Prostate gland (tissue), 2 donors: ENCODE measurements at regions not wholly inside any gene's neighbourhood (a gene's known extent, or its start where the extent isn't known, plus 50 kb on each side); places are given as distances from the start of the nearest gene placed in this dataset.

Experiments
- DNase-seq: peaks from one replicate; pipeline ENCODE4 v3.0.0-alpha.2; 2019; ENCODE audit warnings: low spot score
- H3K27ac ChIP-seq, 2 donors: fragments of 200-600 bp; sonication (generic); 2 replicates each; pipeline ENCODE4 v1.5.1; 2017 to 2019
- H3K27me3 ChIP-seq: fragments of 200-600 bp; sonication (generic); replicated peaks from 2 replicates; pipeline ENCODE4 v1.5.1; 2019; ENCODE audit not compliant: insufficient read depth
- H3K36me3 ChIP-seq, 2 donors: fragments of 200-600 bp; sonication (generic); 1 replicate in 1 of 2; 2 replicates in 1 of 2; pipeline versions ENCODE4 v1.5.1 to v1.8.1; 2017 to 2019
- H3K4me1 ChIP-seq: fragments of 200-600 bp; sonication (generic); replicated peaks from 2 replicates; pipeline ENCODE4 v1.5.1; 2019
- H3K4me3 ChIP-seq, 2 donors: fragments of 200-600 bp; sonication (generic); 2 replicates each; pipeline ENCODE4 v1.5.1; 2017 to 2019
- H3K9me3 ChIP-seq: fragments of 200-600 bp; sonication (generic); 2 replicates; pipeline ENCODE4 v1.5.1; 2017
- POLR2A ChIP-seq: fragments of 450-650 bp; IDR thresholded peaks from one replicate; pipeline ENCODE4 v1.6.1; 2016; ENCODE audit warnings: antibody characterized with exemption, mild to moderate bottlenecking
- POLR2AphosphoS5 ChIP-seq: sonication (generic); formaldehyde crosslinking; IDR thresholded peaks from one replicate; pipeline ENCODE4 v1.6.1; 2017; ENCODE audit warnings: antibody characterized with exemption
- WGBS: methylation state at CpG from one replicate; pipeline ENCODE4 v1.1.5; 2018; 5-methylcytosine and 5-hydroxymethylcytosine counted together
- intact Hi-C: fragments of 100-400 bp; cut with DNase I; formaldehyde crosslinking; loops from one replicate; pipeline ENCODE4 v1.14.2; 2022
- TF ChIP-seq, protein P1 (sequence below), 4 experiments: fragments of 200-600 bp in 2 of 4; fragments of 450-650 bp in 2 of 4; sonication (generic) in 2 of 4; IDR thresholded peaks; 1 replicate in 3 of 4; 2 replicates in 1 of 4; pipeline ENCODE4 v1.5.1; 2016 to 2019; ENCODE audit warnings: antibody characterized with exemption in 4 of 4, mild to moderate bottlenecking in 2 of 4, moderate library complexity in 2 of 4

DNA sequence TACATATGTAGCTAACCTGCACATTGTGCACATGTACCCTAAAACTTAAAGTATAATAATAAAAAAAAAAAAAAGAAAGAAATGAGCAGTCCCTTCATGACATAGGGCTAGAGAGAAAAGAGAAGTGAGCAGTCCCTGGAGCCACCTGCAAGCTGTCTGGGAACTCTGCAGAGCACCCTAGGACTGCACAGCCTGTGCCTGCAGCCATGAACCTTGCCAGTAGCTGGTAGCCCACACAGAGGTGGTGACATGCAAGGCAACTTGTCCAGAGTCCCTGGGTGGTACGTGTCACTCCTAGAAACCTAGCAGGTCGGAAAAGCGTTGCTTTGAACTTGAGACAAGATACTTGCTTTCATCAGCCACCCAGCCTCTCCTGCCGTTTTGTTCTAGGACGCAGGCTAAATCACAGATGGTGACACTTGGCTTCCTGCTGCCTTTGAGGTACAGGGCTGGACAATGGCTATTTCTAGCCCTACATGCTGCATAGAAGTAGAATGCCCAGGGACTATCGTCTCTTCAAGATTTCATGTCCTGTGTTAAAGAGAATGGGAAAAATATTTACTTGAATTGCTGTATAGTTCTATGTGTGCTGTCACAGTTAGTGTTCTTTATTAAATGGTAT lies 260.9 kb downstream of the LTN1 start:
- WGBS = 85% methylated on average over 6 of the region's 6 CpGs
- H3K36me3 ChIP-seq = no peaks in the 10 kb centered on the region
- H3K27ac ChIP-seq = no peak overlapping the region
- no peak for DNase-seq
- no peak overlapping the region for H3K4me3 ChIP-seq
- intact Hi-C loops = no loop called here
- H3K9me3 ChIP-seq = no peaks in the 10 kb centered on the region
- H3K4me1 ChIP-seq = no peaks in the 10 kb centered on the region
- TF ChIP-seq POLR2AphosphoS5 = no peak
- TF ChIP-seq POLR2A = no peak
- TF ChIP-seq, protein P1, sequence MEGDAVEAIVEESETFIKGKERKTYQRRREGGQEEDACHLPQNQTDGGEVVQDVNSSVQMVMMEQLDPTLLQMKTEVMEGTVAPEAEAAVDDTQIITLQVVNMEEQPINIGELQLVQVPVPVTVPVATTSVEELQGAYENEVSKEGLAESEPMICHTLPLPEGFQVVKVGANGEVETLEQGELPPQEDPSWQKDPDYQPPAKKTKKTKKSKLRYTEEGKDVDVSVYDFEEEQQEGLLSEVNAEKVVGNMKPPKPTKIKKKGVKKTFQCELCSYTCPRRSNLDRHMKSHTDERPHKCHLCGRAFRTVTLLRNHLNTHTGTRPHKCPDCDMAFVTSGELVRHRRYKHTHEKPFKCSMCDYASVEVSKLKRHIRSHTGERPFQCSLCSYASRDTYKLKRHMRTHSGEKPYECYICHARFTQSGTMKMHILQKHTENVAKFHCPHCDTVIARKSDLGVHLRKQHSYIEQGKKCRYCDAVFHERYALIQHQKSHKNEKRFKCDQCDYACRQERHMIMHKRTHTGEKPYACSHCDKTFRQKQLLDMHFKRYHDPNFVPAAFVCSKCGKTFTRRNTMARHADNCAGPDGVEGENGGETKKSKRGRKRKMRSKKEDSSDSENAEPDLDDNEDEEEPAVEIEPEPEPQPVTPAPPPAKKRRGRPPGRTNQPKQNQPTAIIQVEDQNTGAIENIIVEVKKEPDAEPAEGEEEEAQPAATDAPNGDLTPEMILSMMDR (IDR thresholded peaks at IDR 0.05) = no peak
- no peaks in the 10 kb centered on the region for H3K27me3 ChIP-seq

DNA sequence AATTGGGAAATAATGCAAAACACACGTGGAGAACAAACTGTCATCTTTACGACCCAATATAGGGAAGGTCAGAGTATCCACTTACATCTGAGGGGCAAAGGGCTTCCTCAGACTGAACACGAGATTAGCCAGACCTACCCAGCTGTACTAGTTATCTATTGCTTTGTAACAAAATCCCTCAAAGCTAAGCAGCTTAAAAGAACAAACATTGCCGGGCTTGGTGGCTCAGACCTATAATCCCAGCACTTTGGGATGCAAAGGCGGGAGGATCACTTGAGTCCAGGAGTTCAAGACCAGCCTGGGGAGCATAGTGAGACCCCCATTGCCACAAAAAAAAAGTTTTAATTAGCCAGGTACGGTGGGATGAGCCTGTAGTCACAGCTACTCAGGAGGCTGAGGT lies 262.8 kb downstream of the LTN1 start:
- Histone ChIP-seq H3K9me3 (no peaks in the 10 kb centered on the region), H3K4me1 (no peaks in the 10 kb centered on the region), H3K4me3 (no peak overlapping the region), H3K27ac (no peak overlapping the region), H3K27me3 (no peaks in the 10 kb centered on the region), H3K36me3 (no peaks in the 10 kb centered on the region)
- intact Hi-C loops = no loop called here
- WGBS = 82% methylated on average over 6 of the region's 6 CpGs
- TF ChIP-seq, protein P1 (IDR thresholded peaks at IDR 0.05) = no peak
- TF ChIP-seq POLR2A (no peak), POLR2AphosphoS5 (no peak)
- DNase-seq = no peak

DNA sequence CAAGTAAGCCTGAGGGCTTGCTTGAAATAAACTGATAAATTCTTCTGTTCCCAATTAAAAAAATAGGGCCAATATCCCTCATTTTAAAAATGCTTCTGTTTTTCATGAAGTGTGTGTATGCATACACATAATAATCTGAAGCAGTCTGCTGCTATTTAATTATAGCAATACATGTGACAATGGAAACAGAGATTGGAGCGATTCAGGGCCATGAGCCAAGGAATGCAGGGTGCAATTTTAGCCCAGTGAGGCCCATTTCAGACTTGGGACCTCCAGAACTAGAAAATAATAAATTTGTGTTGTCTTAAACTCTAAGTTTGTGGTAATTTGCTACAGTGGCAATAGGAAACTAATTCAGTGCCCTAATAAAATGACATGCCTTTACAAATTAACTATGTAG lies 264.9 kb downstream of the LTN1 start:
- intact Hi-C loops = no loop called here
- Histone ChIP-seq H3K27me3 (no peaks in the 10 kb centered on the region), H3K36me3 (no peaks in the 10 kb centered on the region), H3K9me3 (no peaks in the 10 kb centered on the region), H3K27ac (no peak overlapping the region), H3K4me3 (no peak overlapping the region), H3K4me1 (no peaks in the 10 kb centered on the region)
- 81% methylated on average over 1 of the region's 1 CpG for WGBS
- no peak for DNase-seq
- no peak for TF ChIP-seq POLR2A
- TF ChIP-seq, protein P1 (IDR thresholded peaks at IDR 0.05) = no peak
- TF ChIP-seq POLR2AphosphoS5 = no peak

DNA sequence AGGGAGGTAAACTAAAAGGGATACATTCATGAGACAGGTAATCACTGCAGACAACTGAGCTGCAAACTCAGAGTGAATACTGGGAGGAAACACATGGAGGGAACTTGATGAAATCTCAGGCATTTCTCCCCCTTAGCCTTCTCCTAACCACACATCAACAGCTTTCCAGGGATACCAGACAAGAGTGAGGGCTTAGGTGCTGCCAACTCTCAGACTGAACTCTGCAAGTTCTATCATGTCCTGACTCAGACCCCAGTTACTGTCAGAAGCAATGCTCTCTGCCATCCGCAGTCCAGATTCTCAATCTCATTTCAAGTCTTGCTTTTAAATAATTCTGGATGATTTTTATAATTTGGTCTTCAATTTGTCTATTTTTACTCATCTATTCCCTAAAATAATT lies 267.3 kb downstream of the LTN1 start:
- intact Hi-C loops = no loop called here
- Histone ChIP-seq H3K4me1 (no peaks in the 10 kb centered on the region), H3K36me3 (no peaks in the 10 kb centered on the region), H3K4me3 (no peak overlapping the region), H3K27ac (no peak overlapping the region), H3K9me3 (no peaks in the 10 kb centered on the region), H3K27me3 (no peaks in the 10 kb centered on the region)
- DNase-seq = no peak
- WGBS = 54% methylated on average over 1 of the region's 1 CpG
- TF ChIP-seq POLR2AphosphoS5 = no peak
- TF ChIP-seq, protein P1 (IDR thresholded peaks at IDR 0.05) = no peak
- TF ChIP-seq POLR2A = no peak

DNA sequence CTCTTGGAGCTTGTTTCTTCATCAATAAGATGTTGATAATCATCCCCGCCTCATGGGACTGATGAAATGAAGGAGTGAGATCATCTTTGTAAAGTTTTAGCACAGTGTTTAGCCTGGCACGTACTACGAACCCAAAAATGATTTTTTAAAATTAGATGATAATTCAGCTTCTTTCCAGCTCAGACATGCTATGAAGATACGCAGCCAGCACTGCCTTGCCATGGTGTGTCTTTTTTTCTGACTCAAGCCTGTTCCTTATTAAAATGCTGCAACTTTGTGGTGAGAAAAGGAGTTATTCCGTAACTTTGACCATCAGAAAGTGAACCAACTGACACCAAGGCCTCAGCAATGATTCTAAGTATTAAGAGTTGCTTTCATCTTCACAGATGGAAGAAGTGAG lies 269.0 kb downstream of the LTN1 start:
- no peaks in the 10 kb centered on the region for H3K36me3 ChIP-seq
- no peaks in the 10 kb centered on the region for H3K27me3 ChIP-seq
- intact Hi-C loops = no loop called here
- no peak overlapping the region for H3K4me3 ChIP-seq
- 69% methylated on average over 5 of the region's 5 CpGs for WGBS
- TF ChIP-seq, protein P1 (IDR thresholded peaks at IDR 0.05) = no peak
- TF ChIP-seq POLR2AphosphoS5 (no peak), POLR2A (no peak)
- H3K9me3 ChIP-seq = no peaks in the 10 kb centered on the region
- DNase-seq = no peak
- H3K27ac ChIP-seq = no peak overlapping the region
- no peaks in the 10 kb centered on the region for H3K4me1 ChIP-seq
